SJSA1 (cell line): ENCODE measurements at regions not wholly inside any gene's neighbourhood (a gene's known extent, or its start where the extent isn't known, plus 50 kb on each side); places are given as distances from the start of the nearest gene placed in this dataset.

ENCODE experiments used
- DNase-seq, 2 experiments: peaks; one replicate each; pipeline ENCODE4 v3.0.0-alpha.2; 2015 to 2020; ENCODE audit warnings: low spot score in 2 of 2, low read depth in 1 of 2
- H3K27ac ChIP-seq: fragments of 250-450 bp; sonication (Bioruptor Pico); 2 replicates; pipeline ENCODE4 v1.5.1; 2020; ENCODE audit warnings: mild to moderate bottlenecking, moderate library complexity
- H3K27me3 ChIP-seq: fragments of 250-450 bp; sonication (Bioruptor Pico); replicated peaks from 2 replicates; pipeline ENCODE4 v1.5.1; 2020; ENCODE audit warnings: mild to moderate bottlenecking, moderate library complexity
- H3K36me3 ChIP-seq: fragments of 250-450 bp; sonication (Bioruptor Pico); 2 replicates; pipeline ENCODE4 v1.5.1; 2020; ENCODE audit warnings: mild to moderate bottlenecking
- H3K4me1 ChIP-seq: fragments of 250-450 bp; sonication (Bioruptor Pico); replicated peaks from 2 replicates; pipeline ENCODE4 v1.6.1; 2021; ENCODE audit warnings: mild to moderate bottlenecking
- H3K4me3 ChIP-seq: fragments of 250-450 bp; sonication (Bioruptor Pico); 2 replicates; pipeline ENCODE4 v1.5.1; 2020; ENCODE audit warnings: mild to moderate bottlenecking
- H3K9me3 ChIP-seq: fragments of 250-450 bp; sonication (Bioruptor Pico); replicated peaks from 2 replicates; pipeline ENCODE4 v1.5.1; 2020; ENCODE audit warnings: mild to moderate bottlenecking

DNA sequence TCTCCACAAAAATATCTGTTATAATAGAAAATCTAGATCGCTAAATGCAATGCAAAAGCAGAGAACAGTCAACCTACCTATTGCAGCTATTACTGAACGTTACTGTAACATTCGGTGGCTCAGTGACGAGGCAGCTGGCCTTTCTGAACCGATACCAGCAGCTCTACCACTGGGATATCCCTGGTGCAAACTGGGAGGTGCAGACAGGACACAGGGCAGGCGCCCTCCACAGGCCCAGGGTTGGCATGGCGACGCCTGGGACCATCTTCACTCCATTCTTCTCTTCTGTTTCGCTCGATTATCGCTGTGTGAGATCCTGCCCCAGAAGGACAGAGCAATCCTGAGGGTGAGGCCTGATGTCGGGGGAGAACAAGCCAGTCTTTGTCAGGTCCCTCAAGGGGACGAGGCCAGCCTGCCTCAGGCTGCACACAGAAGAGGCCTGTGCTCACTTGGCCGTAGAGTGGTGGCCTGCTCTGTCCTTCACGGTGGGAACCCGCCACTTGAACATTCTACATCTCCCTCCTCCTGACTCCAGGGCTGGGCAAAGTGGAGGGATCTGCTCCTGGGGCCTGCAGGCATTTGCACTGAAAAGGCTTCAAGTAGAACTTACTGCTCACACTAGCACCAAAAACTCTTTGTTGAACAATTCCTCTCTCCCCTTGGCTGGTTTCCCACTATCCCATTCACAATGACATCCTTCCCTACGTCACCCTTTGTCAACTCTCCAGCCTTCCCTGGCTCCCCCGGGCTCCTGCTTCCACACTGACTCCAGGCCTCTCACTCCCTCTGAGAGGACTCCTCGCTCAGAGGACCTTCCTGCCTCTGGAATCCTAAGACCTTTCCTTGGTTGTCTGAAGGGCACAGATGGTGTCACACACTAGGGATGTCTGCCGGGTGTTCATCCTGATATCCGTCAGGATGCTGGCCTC is 49.7 kb downstream of the CYRIA start:
- Histone ChIP-seq H3K27ac (no peak overlapping the region), H3K36me3 (no peaks in the 10 kb centered on the region), H3K4me1 (peaks cover 13% of the 10 kb centered on the region), H3K9me3 (no peaks in the 10 kb centered on the region), H3K27me3 (no peaks in the 10 kb centered on the region), H3K4me3 (no peak overlapping the region)
- no peak for DNase-seq

GRCh38 chr2:16615246-16615645 is 50.4 kb downstream of the CYRIA start:
- H3K27ac ChIP-seq: no peak overlapping the region
- no peaks in the 10 kb centered on the region for H3K36me3 ChIP-seq
- H3K4me1 ChIP-seq: peaks cover 13% of the 10 kb centered on the region
- no peaks in the 10 kb centered on the region for H3K27me3 ChIP-seq
- no peak overlapping the region for H3K4me3 ChIP-seq
- no peaks in the 10 kb centered on the region for H3K9me3 ChIP-seq
- no peak for DNase-seq

GRCh38 chr2:16614314-16614860 is 51.2 kb downstream of the CYRIA start:
- Histone ChIP-seq H3K27me3 (no peaks in the 10 kb centered on the region), H3K4me1 (peaks cover 13% of the 10 kb centered on the region), H3K27ac (no peak overlapping the region), H3K9me3 (no peaks in the 10 kb centered on the region), H3K36me3 (no peaks in the 10 kb centered on the region), H3K4me3 (no peak overlapping the region)
- DNase-seq: peak; percentile 58 to 62

- Histone ChIP-seq H3K27me3 (no peaks in the 10 kb centered on the region), H3K4me3 (no peak overlapping the region), H3K36me3 (no peaks in the 10 kb centered on the region), H3K9me3 (no peaks in the 10 kb centered on the region), H3K4me1 (peaks cover 15% of the 10 kb centered on the region), H3K27ac (no peak overlapping the region)
- peak in 1 of 2 experiments; percentile 19 for DNase-seq
Observed at GRCh38 chr2:16613539-16614011, 52.1 kb downstream of the CYRIA start.

DNA sequence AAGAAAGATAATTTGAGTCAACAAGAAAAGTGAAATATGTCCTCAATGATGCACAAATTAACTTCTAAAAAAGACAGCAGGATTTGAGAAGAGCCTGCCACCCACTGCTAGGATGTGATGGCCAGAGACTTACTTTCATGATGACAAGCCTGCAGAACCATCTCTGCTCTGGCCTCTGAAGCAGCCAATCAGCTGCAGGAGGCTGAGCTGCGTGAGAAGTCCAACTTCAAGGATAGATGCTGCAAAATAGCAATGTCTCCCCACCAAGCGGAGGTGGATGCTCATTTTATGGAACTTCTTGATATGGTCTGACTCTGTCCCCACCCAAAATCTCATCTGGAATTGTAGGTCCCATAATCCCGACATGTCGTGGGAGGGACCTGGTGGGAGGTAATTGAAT is 53.1 kb downstream of the CYRIA start:
- H3K36me3 ChIP-seq: no peaks in the 10 kb centered on the region
- no peak for DNase-seq
- H3K4me1 ChIP-seq: peaks cover 15% of the 10 kb centered on the region
- no peak overlapping the region for H3K4me3 ChIP-seq
- no peaks in the 10 kb centered on the region for H3K9me3 ChIP-seq
- no peaks in the 10 kb centered on the region for H3K27me3 ChIP-seq
- no peak overlapping the region for H3K27ac ChIP-seq

GRCh38 chr2:16609786-16610185 is 55.8 kb downstream of the CYRIA start:
- no peak for DNase-seq
- H3K4me1 ChIP-seq: peaks cover 14% of the 10 kb centered on the region
- H3K9me3 ChIP-seq: no peaks in the 10 kb centered on the region
- no peaks in the 10 kb centered on the region for H3K27me3 ChIP-seq
- H3K27ac ChIP-seq: no peak overlapping the region
- H3K36me3 ChIP-seq: no peaks in the 10 kb centered on the region
- no peak overlapping the region for H3K4me3 ChIP-seq

GRCh38 chr2:16608661-16609643 is 56.7 kb downstream of the CYRIA start:
- DNase-seq: peak; percentile 66 to 79
- no peak overlapping the region for H3K27ac ChIP-seq
- H3K9me3 ChIP-seq: no peaks in the 10 kb centered on the region
- no peaks in the 10 kb centered on the region for H3K27me3 ChIP-seq
- H3K4me1 ChIP-seq: peaks cover 6% of the 10 kb centered on the region
- H3K4me3 ChIP-seq: peak overlapping the region; percentile 15
- H3K36me3 ChIP-seq: no peaks in the 10 kb centered on the region

DNA sequence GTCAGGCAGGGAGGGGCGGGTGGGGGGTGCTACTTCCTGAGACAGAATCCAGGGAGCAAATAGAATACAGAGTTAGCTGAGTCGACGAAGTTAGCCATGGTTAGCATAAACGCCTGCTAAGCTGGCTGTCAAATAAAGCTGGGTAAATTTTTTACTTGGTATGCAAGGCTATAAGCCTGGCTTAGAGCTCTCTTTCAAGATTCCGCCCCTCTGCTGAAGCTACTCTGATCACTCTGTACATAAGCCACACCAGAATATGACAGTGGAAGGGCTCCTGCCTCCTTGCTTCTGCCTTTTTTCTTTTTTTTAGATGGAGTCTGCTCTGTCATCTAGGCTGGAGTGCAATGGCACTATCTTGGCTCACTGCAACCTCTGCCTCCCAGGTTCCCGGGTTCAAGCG is 58.3 kb downstream of the CYRIA start:
- Histone ChIP-seq H3K27ac (no peak overlapping the region), H3K36me3 (no peaks in the 10 kb centered on the region), H3K4me1 (0 out of 2 replicates have a peak, but pooled peaks cover 2% of the 10 kb centered on the region), H3K4me3 (no peak overlapping the region), H3K27me3 (no peaks in the 10 kb centered on the region), H3K9me3 (no peaks in the 10 kb centered on the region)
- no peak for DNase-seq

DNA sequence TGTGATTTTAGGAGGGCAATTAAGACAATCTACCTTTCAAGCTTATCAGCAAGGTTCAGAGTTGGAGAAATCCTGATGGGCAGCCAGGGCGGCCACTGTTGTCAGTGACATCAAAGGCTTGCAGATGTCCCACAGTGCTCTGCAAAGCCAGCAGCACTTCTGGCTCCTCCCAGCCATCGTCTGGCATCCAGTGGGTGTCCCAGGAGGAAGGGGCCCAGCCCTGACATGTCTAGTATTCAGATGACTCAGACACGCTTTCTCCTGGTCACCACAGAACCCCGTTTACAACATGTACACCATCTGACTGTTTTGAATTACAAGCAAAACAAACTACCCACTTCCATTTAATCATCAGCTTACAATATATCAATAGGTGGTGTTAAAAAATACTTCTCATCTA is 61.4 kb downstream of the CYRIA start:
- Histone ChIP-seq H3K4me1 (0 out of 2 replicates have a peak, but pooled peaks cover 2% of the 10 kb centered on the region), H3K36me3 (no peaks in the 10 kb centered on the region), H3K27me3 (no peaks in the 10 kb centered on the region), H3K9me3 (no peaks in the 10 kb centered on the region), H3K27ac (no peak overlapping the region), H3K4me3 (no peak overlapping the region)
- DNase-seq: no peak

DNA sequence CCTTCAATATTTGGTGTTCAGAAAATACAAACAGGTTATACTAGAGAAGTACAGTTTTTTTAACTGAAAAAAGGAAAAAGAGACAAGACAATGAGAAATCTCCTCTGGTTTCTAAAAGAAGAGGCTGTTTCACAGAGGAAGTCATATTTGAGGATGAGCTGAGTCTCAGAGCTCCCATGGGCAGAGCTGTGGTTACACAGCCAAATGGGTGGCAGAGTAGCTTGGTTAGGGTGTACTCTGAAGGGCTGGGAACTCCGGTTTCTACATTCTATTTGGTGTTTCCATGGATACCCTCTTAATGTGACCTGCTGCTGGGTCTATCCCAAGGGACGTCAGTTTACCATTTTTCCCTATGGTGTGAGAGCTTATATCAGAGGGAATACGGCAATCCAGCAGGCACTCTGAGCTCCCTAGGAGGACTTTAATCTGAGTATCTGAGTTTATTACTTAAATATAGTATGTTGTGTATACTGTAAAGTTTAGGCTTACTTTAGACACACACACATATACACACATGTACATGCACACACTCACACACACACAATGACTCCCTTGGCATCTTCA is 74.2 kb downstream of the CYRIA start:
- H3K4me1 ChIP-seq: no peaks in the 10 kb centered on the region
- DNase-seq: no peak
- no peaks in the 10 kb centered on the region for H3K9me3 ChIP-seq
- H3K36me3 ChIP-seq: no peaks in the 10 kb centered on the region
- H3K4me3 ChIP-seq: no peak overlapping the region
- no peak overlapping the region for H3K27ac ChIP-seq
- no peaks in the 10 kb centered on the region for H3K27me3 ChIP-seq

DNA sequence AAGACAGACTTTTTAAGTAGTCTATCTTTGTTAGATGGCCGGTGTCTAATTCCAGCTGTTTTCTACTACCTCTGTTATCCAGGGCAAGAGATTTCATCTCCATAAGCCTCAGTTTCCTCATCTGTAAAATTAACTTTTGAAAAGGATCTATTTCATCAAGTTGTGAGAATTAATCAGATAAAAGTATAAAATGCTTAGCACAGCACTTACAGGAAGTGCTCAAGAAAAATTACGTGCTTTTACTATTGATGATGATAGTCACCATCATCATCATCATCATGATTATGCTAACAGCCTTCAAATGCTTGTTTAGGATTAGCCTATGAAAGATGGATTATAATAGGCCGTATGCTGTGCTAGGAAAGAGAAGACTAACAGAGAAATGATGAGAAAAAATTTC is 76.2 kb downstream of the CYRIA start:
- H3K4me3 ChIP-seq: no peak overlapping the region
- no peaks in the 10 kb centered on the region for H3K36me3 ChIP-seq
- H3K27me3 ChIP-seq: no peaks in the 10 kb centered on the region
- no peaks in the 10 kb centered on the region for H3K9me3 ChIP-seq
- H3K27ac ChIP-seq: no peak overlapping the region
- H3K4me1 ChIP-seq: no peaks in the 10 kb centered on the region
- no peak for DNase-seq

GRCh38 chr2:16588565-16588964 is 77.1 kb downstream of the CYRIA start:
- DNase-seq: no peak
- no peak overlapping the region for H3K27ac ChIP-seq
- no peaks in the 10 kb centered on the region for H3K27me3 ChIP-seq
- no peaks in the 10 kb centered on the region for H3K36me3 ChIP-seq
- no peak overlapping the region for H3K4me3 ChIP-seq
- H3K4me1 ChIP-seq: no peaks in the 10 kb centered on the region
- H3K9me3 ChIP-seq: no peaks in the 10 kb centered on the region

DNA sequence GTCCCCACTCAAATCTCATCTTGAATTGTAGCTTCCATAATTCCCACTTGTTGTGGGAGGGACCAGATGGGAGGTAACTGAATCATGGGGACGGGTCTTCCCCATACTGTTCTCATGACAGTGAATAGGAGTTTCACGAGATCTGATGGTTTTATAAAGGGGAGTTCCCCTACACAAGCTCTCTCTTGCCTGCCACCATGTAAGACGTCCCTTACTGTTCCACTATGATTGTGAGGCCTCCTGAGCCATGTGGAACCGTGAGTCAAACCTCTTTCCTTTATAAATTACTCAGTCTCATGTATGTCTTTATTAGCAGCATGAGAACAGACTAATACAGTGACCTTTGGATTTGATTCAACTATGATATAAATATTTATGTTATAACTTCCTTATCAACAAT is 78.0 kb downstream of the CYRIA start:
- DNase-seq: no peak
- no peaks in the 10 kb centered on the region for H3K27me3 ChIP-seq
- no peak overlapping the region for H3K27ac ChIP-seq
- no peaks in the 10 kb centered on the region for H3K9me3 ChIP-seq
- H3K4me1 ChIP-seq: no peaks in the 10 kb centered on the region
- H3K36me3 ChIP-seq: no peaks in the 10 kb centered on the region
- H3K4me3 ChIP-seq: no peak overlapping the region
